ENCODE measurements at regions not wholly inside any gene's neighbourhood (a gene's known extent, or its start where the extent isn't known, plus 50 kb on each side); places are given as distances from the start of the nearest gene placed in this dataset.

DNA sequence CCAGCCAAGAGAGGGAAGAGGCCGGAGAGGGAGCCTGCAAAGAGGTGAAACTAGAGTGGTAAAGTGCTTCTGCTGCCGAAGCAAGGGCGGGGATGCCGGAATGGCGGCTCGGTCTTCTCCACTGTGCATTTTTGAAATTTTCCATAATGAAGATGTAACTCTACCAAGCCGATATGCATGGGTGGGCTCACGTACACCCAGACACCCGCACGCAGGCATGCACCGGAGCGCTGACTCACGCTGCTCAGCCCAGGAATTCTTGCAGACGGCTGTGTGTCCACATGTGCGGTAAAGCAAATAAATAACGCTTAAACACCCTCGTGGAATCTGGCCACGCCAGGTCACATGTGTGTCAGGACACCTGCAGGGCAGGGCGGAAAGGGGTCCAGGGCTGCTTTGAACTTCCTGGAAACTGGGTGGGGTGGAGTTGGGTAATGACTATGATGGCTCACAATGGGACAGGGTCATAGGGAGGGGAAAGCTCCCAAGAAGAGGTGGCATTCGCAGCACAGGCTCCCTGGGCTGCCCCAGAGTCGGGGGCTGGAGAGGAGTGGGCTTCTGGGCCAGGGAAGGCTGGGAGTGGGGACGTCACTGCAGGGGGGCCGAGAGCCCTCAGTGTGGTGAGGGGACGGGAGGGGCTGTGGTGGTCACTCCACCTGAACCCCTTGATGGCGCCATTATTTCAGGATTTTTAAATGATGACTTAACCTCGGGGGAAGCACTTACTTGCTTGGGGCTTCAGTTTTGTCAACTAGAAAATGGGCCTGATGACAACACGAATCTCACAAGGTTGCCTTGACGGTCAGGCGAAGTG is 265.5 kb downstream of the PARN start:
- Histone ChIP-seq H3K27me3 (no peaks in the 10 kb centered on the region), H3K4me1 (replicated peaks in 1 of 2) (no peaks in the 10 kb centered on the region), H3K4me3 (no peak overlapping the region), H3K9me3 (replicated peaks in 1 of 3) (no peaks in the 10 kb centered on the region), H3K27ac (no peak overlapping the region), H3K36me3 (replicated peaks in 1 of 2) (no peaks in the 10 kb centered on the region)
- 75 to 88% (median 80%) methylated on average over 25 to 29 of the region's 29 CpGs for WGBS, 4 donors
- TF ChIP-seq CTCF (IDR thresholded peaks at IDR 0.05) (no peak), POLR2A (IDR thresholded peaks at IDR 0.05) (no peak)
- DNase-seq, result no peak
- intact Hi-C loops (cut with DNase I), result no loop called here

DNA sequence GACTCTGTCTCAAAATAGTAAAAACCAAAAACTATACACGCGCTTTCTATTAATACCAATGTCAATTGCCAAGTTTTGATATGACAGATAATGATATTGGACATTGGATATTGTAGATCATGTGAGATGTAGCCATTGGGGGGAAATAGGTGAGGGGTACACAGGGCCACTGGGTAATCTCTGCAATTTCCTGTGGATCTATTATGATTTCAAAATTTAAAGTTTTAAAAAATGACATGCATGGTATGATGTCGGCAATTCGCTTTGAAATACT is 266.0 kb downstream of the PARN start:
- intact Hi-C loops (cut with DNase I), result no loop called here
- H3K4me1 ChIP-seq (replicated peaks in 1 of 2), result no peaks in the 10 kb centered on the region
- no peak overlapping the region for H3K27ac ChIP-seq
- no peak for DNase-seq
- no peaks in the 10 kb centered on the region for H3K27me3 ChIP-seq
- no peaks in the 10 kb centered on the region for H3K36me3 ChIP-seq (replicated peaks in 1 of 2)
- no peaks in the 10 kb centered on the region for H3K9me3 ChIP-seq (replicated peaks in 1 of 3)
- no peak overlapping the region for H3K4me3 ChIP-seq
- TF ChIP-seq CTCF (IDR thresholded peaks at IDR 0.05) (no peak), POLR2A (IDR thresholded peaks at IDR 0.05) (no peak)
- WGBS, 4 donors, result 74 to 82% (median 79%) methylated on average over 4 of the region's 4 CpGs

GRCh38 chr16:14362774-14363371 is 267.2 kb downstream of the PARN start:
- Histone ChIP-seq H3K9me3 (replicated peaks in 1 of 3) (no peaks in the 10 kb centered on the region), H3K36me3 (replicated peaks in 1 of 2) (no peaks in the 10 kb centered on the region), H3K4me1 (replicated peaks in 1 of 2) (no peaks in the 10 kb centered on the region), H3K4me3 (no peak overlapping the region), H3K27me3 (no peaks in the 10 kb centered on the region), H3K27ac (no peak overlapping the region)
- TF ChIP-seq CTCF (IDR thresholded peaks at IDR 0.05) (no peak), POLR2A (IDR thresholded peaks at IDR 0.05) (no peak)
- no peak for DNase-seq
- intact Hi-C loops (cut with DNase I), result no loop called here
- 69 to 81% (median 72%) methylated on average over 12 to 20 of the region's 20 CpGs for WGBS, 4 donors

- no peak for DNase-seq
- Histone ChIP-seq H3K4me3 (no peak overlapping the region), H3K9me3 (replicated peaks in 1 of 3) (no peaks in the 10 kb centered on the region), H3K27me3 (no peaks in the 10 kb centered on the region), H3K4me1 (replicated peaks in 1 of 2) (peaks cover 0 to under 1% of the 10 kb centered on the region in 2 donors), H3K27ac (no peak overlapping the region), H3K36me3 (replicated peaks in 1 of 2) (no peaks in the 10 kb centered on the region)
- WGBS, 4 donors, result 89 to 95% (median 91%) methylated on average over 6 to 8 of the region's 8 CpGs
- TF ChIP-seq CTCF (IDR thresholded peaks at IDR 0.05), result no peak
- no peak for TF ChIP-seq POLR2A (IDR thresholded peaks at IDR 0.05)
- intact Hi-C loops (cut with DNase I), result no loop called here
These were observed 269.6 kb downstream of the PARN start for GRCh38 chr16:14360326-14361037.
